Liver (tissue), 3 donors: ENCODE measurements at regions not wholly inside any gene's neighbourhood (a gene's known extent, or its start where the extent isn't known, plus 50 kb on each side); places are given as distances from the start of the nearest gene placed in this dataset.

Experiments used
- CTCF ChIP-seq: fragments of 150-350 bp; IDR thresholded peaks from 2 replicates; pipeline ENCODE4 v1.5.1; 2017; ENCODE audit warnings: improper control_type of control experiment, low read depth, low read length; ENCODE audit not compliant: missing input control
- GABPA ChIP-seq, 2 donors: IDR thresholded peaks in 1 of 2; conservative IDR thresholded peaks in 1 of 2; 2 replicates each; pipeline ENCODE4 v1.6.1; 2016; ENCODE audit warnings: antibody characterized with exemption in 2 of 2, mild to moderate bottlenecking in 1 of 2, moderate library complexity in 1 of 2
- JUND ChIP-seq, 2 donors: IDR thresholded peaks; 2 replicates each; pipeline ENCODE4 v1.6.1; 2016; ENCODE audit warnings: antibody characterized with exemption in 2 of 2
- RAD21 ChIP-seq, 2 donors: IDR thresholded peaks; 2 replicates each; pipeline ENCODE4 v1.6.1; 2016; ENCODE audit warnings: antibody characterized with exemption in 2 of 2, mild to moderate bottlenecking in 2 of 2
- SP1 ChIP-seq: IDR thresholded peaks from 2 replicates; pipeline ENCODE4 v1.6.1; 2018; ENCODE audit warnings: antibody characterized with exemption, mild to moderate bottlenecking
- TAF1 ChIP-seq: conservative IDR thresholded peaks from 2 replicates; pipeline ENCODE4 v1.6.1; 2016; ENCODE audit warnings: antibody characterized with exemption, mild to moderate bottlenecking
- YY1 ChIP-seq: IDR thresholded peaks from 2 replicates; pipeline ENCODE4 v1.6.1; 2016; ENCODE audit warnings: antibody characterized with exemption, mild to moderate bottlenecking
- TF ChIP-seq, protein P1 (sequence below): IDR thresholded peaks from 2 replicates; pipeline ENCODE4 v1.6.1; 2016; ENCODE audit warnings: antibody characterized with exemption
- donor health status: healthy.
- donor health status: healthy.

GRCh38 chr15:81530271-81530691 lies 156.3 kb upstream of the TMC3 start:
- TF ChIP-seq CTCF (no peak), GABPA (IDR thresholded peaks at IDR 0.05 in 1 of 2, conservative IDR thresholded peaks at IDR 0.05 in 1 of 2) (no peak), SP1 (no peak), TAF1 (no peak), YY1 (no peak), JUND (IDR thresholded peaks at IDR 0.05) (no peak), RAD21 (IDR thresholded peaks at IDR 0.05) (no peak)
- TF ChIP-seq, protein P1, sequence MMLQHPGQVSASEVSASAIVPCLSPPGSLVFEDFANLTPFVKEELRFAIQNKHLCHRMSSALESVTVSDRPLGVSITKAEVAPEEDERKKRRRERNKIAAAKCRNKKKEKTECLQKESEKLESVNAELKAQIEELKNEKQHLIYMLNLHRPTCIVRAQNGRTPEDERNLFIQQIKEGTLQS: no peak
